22Rv1 (cell line): ENCODE measurements at regions not wholly inside any gene's neighbourhood (a gene's known extent, or its start where the extent isn't known, plus 50 kb on each side); places are given as distances from the start of the nearest gene placed in this dataset.

Source experiments
- CTCF ChIP-seq: fragments of 450-650 bp; IDR thresholded peaks from 2 replicates; pipeline ENCODE4 v1.5.1; 2017; ENCODE audit warnings: mild to moderate bottlenecking
- ZFX ChIP-seq: fragments of 450-650 bp; IDR thresholded peaks from 2 replicates; pipeline ENCODE4 v1.6.1; 2017; ENCODE audit warnings: antibody characterized with exemption, borderline replicate concordance

- TF ChIP-seq CTCF (no peak), ZFX (no peak)
These were observed 56.9 kb upstream of the NPY start for GRCh38 chr7:24227068-24227467.
